NCI-H524 (cell line): ENCODE measurements at regions not wholly inside any gene's neighbourhood (a gene's known extent, or its start where the extent isn't known, plus 50 kb on each side); places are given as distances from the start of the nearest gene placed in this dataset.
"Not testable (repeated sequence)": the region's sequence is repeated elsewhere in the genome, so short reads cannot be mapped to it uniquely, and the experiment has no call there.

Experiments
- DNase-seq, 2 experiments: peaks; one replicate each; lab custom pipeline; 2025; lab: John Stamatoyannopoulos, UW

GRCh38 chr4:94152466-94152865 lies 55.2 kb upstream of the SMARCAD1 start:
- DNase-seq = no peak

GRCh38 chr4:94155404-94155803 lies 52.3 kb upstream of the SMARCAD1 start:
- DNase-seq = not testable (repeated sequence)

- DNase-seq = no peak
Measured at GRCh38 chr4:94156826-94157225, 50.8 kb upstream of the SMARCAD1 start.
